ENCODE measurements at regions not wholly inside any gene's neighbourhood (a gene's known extent, or its start where the extent isn't known, plus 50 kb on each side); places are given as distances from the start of the nearest gene placed in this dataset.

DNA sequence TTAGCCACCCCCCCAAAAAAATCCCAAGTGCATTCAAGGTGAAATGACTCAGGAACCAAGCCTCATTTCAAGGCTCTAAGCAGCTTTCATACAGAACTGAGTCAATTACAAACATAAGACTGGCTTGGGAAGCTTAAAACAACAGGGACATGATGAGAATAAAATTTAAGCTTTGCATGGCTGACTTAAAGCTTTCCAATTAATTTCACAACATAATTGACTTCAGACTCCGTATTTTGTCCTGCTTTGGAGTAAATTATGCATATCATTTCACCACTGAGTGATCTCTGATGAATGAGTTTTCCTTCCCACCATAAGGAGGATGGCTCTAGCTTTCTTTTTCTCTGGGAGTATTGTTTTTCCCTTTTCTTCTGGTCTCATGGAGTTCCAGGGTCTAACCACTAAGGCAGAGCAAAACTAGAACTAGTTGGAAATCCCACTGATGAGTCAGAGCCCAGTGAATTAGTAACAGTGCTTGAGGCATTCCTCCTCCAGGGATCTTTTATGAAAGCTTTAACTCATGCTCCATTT is 72.8 kb downstream of the XCL2 start:
- TF ChIP-seq POLR2A (IDR thresholded peaks at IDR 0.05) (no peak), CTCF (IDR thresholded peaks at IDR 0.05) (no peak)
